ENCODE measurements at regions not wholly inside any gene's neighbourhood (a gene's known extent, or its start where the extent isn't known, plus 50 kb on each side); places are given as distances from the start of the nearest gene placed in this dataset.

- no peak for DNase-seq (ENCODE audit: low spot score in 2 of 2)
- TF ChIP-seq CTCF (IDR thresholded peaks at IDR 0.05) (no peak), POLR2A (IDR thresholded peaks at IDR 0.05) (no peak)
- intact Hi-C loops (cut with DNase I; ENCODE audit: low total_unique reads): no loop called here
- no peak overlapping the region for H3K4me3 ChIP-seq (ENCODE audit: low read depth, poor library complexity, severe bottlenecking)
- WGBS, 2 donors: 90 to 95% methylated on average over 2 of the region's 2 CpGs
Observed at GRCh38 chr2:198807131-198807530, 650.6 kb downstream of the SATB2 start.

- WGBS, 2 donors: 87 to 95% methylated on average over 2 of the region's 2 CpGs
Observed at GRCh38 chr2:198795419-198795818, 662.3 kb downstream of the SATB2 start.

GRCh38 chr2:198791623-198792022, 666.1 kb downstream of the SATB2 start:
- WGBS, 2 donors: 1 to 2% methylated on average over 1 of the region's 1 CpG
- no peak overlapping the region for H3K4me3 ChIP-seq (ENCODE audit: low read depth, poor library complexity, severe bottlenecking)
- no peak for TF ChIP-seq POLR2A (IDR thresholded peaks at IDR 0.05)
- intact Hi-C loops (cut with DNase I; ENCODE audit: low total_unique reads): no loop called here
- no peak for DNase-seq (ENCODE audit: low spot score in 2 of 2)

More at GRCh38 chr2:198795419-198795818, 662.3 kb downstream of the SATB2 start:
- DNase-seq (ENCODE audit: low spot score in 2 of 2): no peak
- H3K4me3 ChIP-seq (ENCODE audit: low read depth, poor library complexity, severe bottlenecking): no peak overlapping the region
- intact Hi-C loops (cut with DNase I; ENCODE audit: low total_unique reads): no loop called here
- TF ChIP-seq CTCF (IDR thresholded peaks at IDR 0.05): no peak
- TF ChIP-seq POLR2A (IDR thresholded peaks at IDR 0.05): no peak

- 11 to 33% methylated on average over 2 of the region's 2 CpGs for WGBS, 2 donors
- no peak for TF ChIP-seq POLR2A (IDR thresholded peaks at IDR 0.05)
- no peak for TF ChIP-seq CTCF (IDR thresholded peaks at IDR 0.05)
- H3K4me3 ChIP-seq (ENCODE audit: low read depth, poor library complexity, severe bottlenecking): no peak overlapping the region
- DNase-seq (ENCODE audit: low spot score in 2 of 2): no peak
- intact Hi-C loops (cut with DNase I; ENCODE audit: low total_unique reads): no loop called here
Observed at GRCh38 chr2:198788676-198789075, 669.1 kb downstream of the SATB2 start.

- intact Hi-C loops (cut with DNase I; ENCODE audit: low total_unique reads): no loop called here
Observed at GRCh38 chr2:198782734-198783133, 675.0 kb downstream of the SATB2 start.

GRCh38 chr2:198776616-198777406, 680.9 kb downstream of the SATB2 start:
- H3K4me3 ChIP-seq (ENCODE audit: low read depth, poor library complexity, severe bottlenecking): no peak overlapping the region
- no peak for DNase-seq (ENCODE audit: low spot score in 2 of 2)
- intact Hi-C loops (cut with DNase I; ENCODE audit: low total_unique reads): no loop called here
- 69% methylated on average over 6 of the region's 6 CpGs for WGBS, 2 donors
- no peak for TF ChIP-seq POLR2A (IDR thresholded peaks at IDR 0.05)
- no peak for TF ChIP-seq CTCF (IDR thresholded peaks at IDR 0.05)

More at GRCh38 chr2:198782734-198783133, 675.0 kb downstream of the SATB2 start:
- no peak for TF ChIP-seq CTCF (IDR thresholded peaks at IDR 0.05)
- no peak for TF ChIP-seq POLR2A (IDR thresholded peaks at IDR 0.05)
- H3K4me3 ChIP-seq (ENCODE audit: low read depth, poor library complexity, severe bottlenecking): no peak overlapping the region
- no peak for DNase-seq (ENCODE audit: low spot score in 2 of 2)
- 91% methylated on average over 3 of the region's 3 CpGs for WGBS, 2 donors
